HG02943 (cell line): ENCODE measurements at regions not wholly inside any gene's neighbourhood (a gene's known extent, or its start where the extent isn't known, plus 50 kb on each side); places are given as distances from the start of the nearest gene placed in this dataset.

Experiments
- ATAC-seq: cut with Tn5 transposase; IDR thresholded peaks from one replicate; pipeline ENCODE4 v1.9.1; 2021; ENCODE audit warnings: mild to moderate bottlenecking, low read depth, moderate library complexity; ENCODE audit not compliant: unreplicated experiment

- ATAC-seq = no peak
Measured at GRCh38 chr15:93271871-93272270, 182.9 kb upstream of the RGMA start.

- ATAC-seq = no peak
Measured at GRCh38 chr15:93270937-93271467, 182.0 kb upstream of the RGMA start.

- ATAC-seq = no peak
Measured at GRCh38 chr15:93268066-93268465, 179.1 kb upstream of the RGMA start.

- ATAC-seq = no peak
Measured at GRCh38 chr15:93266291-93266690, 177.3 kb upstream of the RGMA start.

- ATAC-seq = no peak
Measured at GRCh38 chr15:93265111-93265556, 176.1 kb upstream of the RGMA start.

- no peak for ATAC-seq
Measured at GRCh38 chr15:93261845-93262244, 172.8 kb upstream of the RGMA start.

- no peak for ATAC-seq
Measured at GRCh38 chr15:93257920-93258319, 168.9 kb upstream of the RGMA start.

GRCh38 chr15:93253681-93254080, 164.7 kb upstream of the RGMA start:
- no peak for ATAC-seq

GRCh38 chr15:93252780-93253179, 163.8 kb upstream of the RGMA start:
- no peak for ATAC-seq

GRCh38 chr15:93250950-93251349, 161.9 kb upstream of the RGMA start:
- ATAC-seq = no peak

- ATAC-seq = no peak
Measured at GRCh38 chr15:93250209-93250608, 161.2 kb upstream of the RGMA start.

- ATAC-seq = no peak
Measured at GRCh38 chr15:93249623-93250022, 160.6 kb upstream of the RGMA start.

- ATAC-seq = no peak
Measured at GRCh38 chr15:93247466-93248121, 158.6 kb upstream of the RGMA start.

- no peak for ATAC-seq
Measured at GRCh38 chr15:93246266-93247242, 157.5 kb upstream of the RGMA start.

GRCh38 chr15:93245661-93246042, 156.6 kb upstream of the RGMA start:
- no peak for ATAC-seq

GRCh38 chr15:93244696-93245660, 156.0 kb upstream of the RGMA start:
- ATAC-seq = no peak

- no peak for ATAC-seq
Measured at GRCh38 chr15:93243573-93243972, 154.6 kb upstream of the RGMA start.

- no peak for ATAC-seq
Measured at GRCh38 chr15:93241696-93242585, 152.9 kb upstream of the RGMA start.

GRCh38 chr15:93239993-93240392, 151.0 kb upstream of the RGMA start:
- ATAC-seq = no peak
